T-helper 1 cell treated with Interleukin-12 subunit alpha and Interleukin-12 subunit beta and Interleukin-4 antibody, amounts not matched to agents 30 ng/mL and 1 ng/mL, for 36 hours (primary cell): ENCODE measurements at regions not wholly inside any gene's neighbourhood (a gene's known extent, or its start where the extent isn't known, plus 50 kb on each side); places are given as distances from the start of the nearest gene placed in this dataset.
"Not testable (repeated sequence)": the region's sequence is repeated elsewhere in the genome, so short reads cannot be mapped to it uniquely, and the experiment has no call there.

Source experiments
- intact Hi-C: fragments of 100-400 bp; cut with micrococcal nuclease; formaldehyde crosslinking; loops from one replicate; pipeline ENCODE4 v1.15.1; 2024

DNA sequence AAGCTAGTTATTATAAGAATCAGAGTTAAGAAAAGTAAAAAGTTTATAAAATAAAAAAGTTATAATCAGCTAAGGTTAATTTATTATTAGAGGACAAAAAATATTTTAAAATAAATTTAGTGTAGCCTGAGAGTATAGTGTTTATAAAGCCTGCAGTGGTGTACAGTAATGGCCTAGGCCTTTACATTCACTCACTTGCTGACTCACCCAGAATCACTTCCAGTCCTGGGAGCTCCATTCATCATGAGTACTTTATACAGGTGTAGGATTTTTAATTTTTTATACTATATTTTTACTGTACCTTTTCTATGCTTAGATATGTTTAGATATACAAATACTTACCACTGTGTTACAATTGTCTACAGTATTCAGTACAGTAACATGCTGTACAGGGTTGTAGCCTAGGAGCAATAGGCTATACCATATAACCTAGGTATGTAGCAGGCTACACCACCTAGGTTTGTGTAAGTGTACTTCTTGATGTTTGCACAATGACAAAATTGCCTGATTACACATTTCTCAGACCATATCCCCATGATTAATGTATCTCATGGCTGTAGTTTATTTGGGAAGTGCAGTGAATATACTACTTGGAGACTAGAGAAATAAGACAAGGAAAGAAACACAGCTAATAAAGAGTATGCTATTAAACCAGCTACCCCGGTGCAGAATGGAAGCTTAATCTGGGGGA is 101.9 kb upstream of the GALNT15 start:
- intact Hi-C loops = no loop called here

- intact Hi-C loops = no loop called here
These were observed 101.3 kb upstream of the GALNT15 start for GRCh38 chr3:16073203-16073602.

- intact Hi-C loops = not testable (repeated sequence)
These were observed 100.3 kb upstream of the GALNT15 start for GRCh38 chr3:16073990-16074671.

- intact Hi-C loops = no loop called here
These were observed 98.8 kb upstream of the GALNT15 start for GRCh38 chr3:16075647-16076046.

GRCh38 chr3:16076564-16076963 is 97.9 kb upstream of the GALNT15 start:
- intact Hi-C loops = no loop called here

GRCh38 chr3:16077146-16077545 is 97.3 kb upstream of the GALNT15 start:
- intact Hi-C loops = not testable (repeated sequence)

DNA sequence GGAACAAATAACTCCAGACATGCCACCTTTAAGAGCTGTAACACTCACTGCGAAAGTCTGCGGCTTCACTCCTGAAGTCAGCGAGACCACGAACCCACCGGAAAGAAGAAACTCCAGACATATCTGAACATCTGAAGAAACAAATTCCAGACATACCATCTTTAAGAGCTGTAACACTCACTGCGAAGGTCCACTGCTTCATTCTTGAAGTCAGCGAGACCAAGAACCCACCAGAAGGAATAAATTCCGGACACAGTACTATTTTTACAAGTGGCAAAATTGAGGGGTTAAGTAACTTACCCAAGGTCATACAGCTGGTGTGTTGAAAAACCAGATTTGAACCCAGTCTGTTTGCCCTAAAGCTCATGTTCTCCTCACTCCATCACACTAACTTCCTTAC is 96.8 kb upstream of the GALNT15 start:
- intact Hi-C loops = not testable (repeated sequence)

- intact Hi-C loops = no loop called here
These were observed 95.0 kb upstream of the GALNT15 start for GRCh38 chr3:16079519-16079918.

DNA sequence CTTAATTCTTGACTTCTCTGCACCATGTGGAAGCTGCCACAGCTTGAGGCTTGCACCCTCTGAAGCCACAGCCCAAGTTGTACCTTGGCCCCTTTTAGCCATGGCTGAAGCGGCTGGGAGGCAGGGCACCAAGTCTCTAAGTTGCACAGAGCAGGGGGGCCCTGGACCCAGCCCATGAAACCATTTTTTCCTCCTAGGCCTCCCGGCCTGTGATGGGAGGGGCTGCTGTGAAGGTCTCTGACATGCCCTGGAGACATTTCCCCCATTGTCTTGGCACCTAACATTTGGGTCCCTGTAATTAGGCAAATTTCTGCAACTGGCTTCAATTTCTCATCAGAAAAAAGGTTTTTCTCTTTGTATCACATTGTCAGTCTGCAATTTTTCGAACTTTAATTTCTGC is 92.8 kb upstream of the GALNT15 start:
- intact Hi-C loops = no loop called here

DNA sequence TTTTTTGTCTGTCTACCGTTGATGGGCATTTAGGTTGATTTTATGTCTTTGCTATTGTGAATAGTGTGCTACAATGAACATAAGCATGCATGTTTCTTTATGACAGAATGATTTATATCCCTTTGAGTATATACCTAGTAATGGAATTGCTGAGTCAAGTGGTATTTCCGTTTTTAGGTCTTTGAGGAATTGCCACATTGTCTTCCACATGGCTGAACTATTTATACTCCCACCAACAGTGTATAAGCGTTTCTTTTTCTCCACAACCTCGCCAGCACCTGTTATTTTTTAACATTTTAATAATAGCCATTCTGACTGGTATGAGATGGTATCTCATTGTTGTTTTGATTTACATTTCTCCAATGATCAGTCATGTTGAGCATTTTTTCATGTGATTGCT is 89.6 kb upstream of the GALNT15 start:
- intact Hi-C loops = no loop called here

- intact Hi-C loops = no loop called here
These were observed 89.1 kb upstream of the GALNT15 start for GRCh38 chr3:16085410-16085809.

GRCh38 chr3:16085884-16086608 is 88.4 kb upstream of the GALNT15 start:
- intact Hi-C loops = no loop called here

DNA sequence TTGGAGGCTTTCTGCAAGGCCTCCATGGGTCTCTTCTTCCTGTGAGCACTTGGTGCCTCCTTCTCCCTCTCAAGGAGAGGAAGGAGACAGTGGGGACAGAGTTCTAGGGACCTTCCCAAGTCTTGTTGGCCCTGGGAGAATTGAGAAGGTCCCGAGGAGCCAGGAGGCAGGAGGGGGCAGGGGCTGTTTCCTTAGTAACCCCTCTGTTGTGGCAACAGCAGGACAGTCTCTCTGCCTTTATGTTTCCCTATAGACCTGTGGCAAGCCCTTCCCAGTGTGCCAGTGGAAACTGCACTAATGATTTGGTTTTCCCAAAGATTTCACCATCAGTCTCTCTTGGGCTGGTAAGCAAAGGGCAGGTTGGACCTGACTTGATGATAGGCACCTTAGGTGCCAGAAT is 87.8 kb upstream of the GALNT15 start:
- intact Hi-C loops = no loop called here

GRCh38 chr3:16088496-16088895 is 86.0 kb upstream of the GALNT15 start:
- intact Hi-C loops = no loop called here

GRCh38 chr3:16089521-16089920 is 85.0 kb upstream of the GALNT15 start:
- intact Hi-C loops = no loop called here

- intact Hi-C loops = no loop called here
These were observed 84.5 kb upstream of the GALNT15 start for GRCh38 chr3:16090024-16090423.

DNA sequence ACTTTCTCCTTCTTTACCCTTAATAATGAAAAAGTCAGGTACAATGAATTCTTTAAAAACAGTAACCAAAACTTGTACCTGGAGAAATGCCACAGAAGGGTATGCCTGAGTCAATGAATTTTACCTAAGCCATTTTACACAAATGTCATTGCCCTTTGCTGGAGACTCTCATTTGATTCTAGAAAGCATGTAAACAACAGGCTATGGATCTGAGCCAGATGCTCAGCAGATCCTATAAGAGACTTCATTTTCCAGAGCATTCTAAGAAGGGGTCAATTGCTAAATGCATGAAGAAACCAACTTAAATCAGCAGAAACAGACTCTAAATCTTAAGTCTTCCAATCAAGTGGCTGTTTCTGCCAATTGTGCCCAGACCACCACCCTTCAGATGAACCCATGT is 83.8 kb upstream of the GALNT15 start:
- intact Hi-C loops = no loop called here

DNA sequence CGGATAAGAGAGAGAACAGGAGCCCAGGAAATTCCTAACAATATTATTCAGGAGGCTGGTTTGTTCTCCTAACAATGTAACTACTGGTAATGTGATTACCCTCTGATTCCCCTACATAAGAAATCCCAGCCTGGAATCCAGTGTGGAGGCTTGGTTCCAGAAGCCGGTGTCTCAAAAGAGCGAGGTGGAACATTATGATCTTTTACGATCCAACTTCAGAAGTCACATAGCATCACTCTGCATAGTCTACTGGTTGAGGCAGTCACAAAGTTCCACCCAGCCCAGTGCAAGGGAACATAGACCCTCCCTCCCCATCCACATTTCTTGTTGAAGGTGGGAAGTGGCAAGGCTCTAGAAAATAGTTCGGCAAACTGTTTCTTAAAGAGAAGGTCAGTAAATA is 81.6 kb upstream of the GALNT15 start:
- intact Hi-C loops = no loop called here

DNA sequence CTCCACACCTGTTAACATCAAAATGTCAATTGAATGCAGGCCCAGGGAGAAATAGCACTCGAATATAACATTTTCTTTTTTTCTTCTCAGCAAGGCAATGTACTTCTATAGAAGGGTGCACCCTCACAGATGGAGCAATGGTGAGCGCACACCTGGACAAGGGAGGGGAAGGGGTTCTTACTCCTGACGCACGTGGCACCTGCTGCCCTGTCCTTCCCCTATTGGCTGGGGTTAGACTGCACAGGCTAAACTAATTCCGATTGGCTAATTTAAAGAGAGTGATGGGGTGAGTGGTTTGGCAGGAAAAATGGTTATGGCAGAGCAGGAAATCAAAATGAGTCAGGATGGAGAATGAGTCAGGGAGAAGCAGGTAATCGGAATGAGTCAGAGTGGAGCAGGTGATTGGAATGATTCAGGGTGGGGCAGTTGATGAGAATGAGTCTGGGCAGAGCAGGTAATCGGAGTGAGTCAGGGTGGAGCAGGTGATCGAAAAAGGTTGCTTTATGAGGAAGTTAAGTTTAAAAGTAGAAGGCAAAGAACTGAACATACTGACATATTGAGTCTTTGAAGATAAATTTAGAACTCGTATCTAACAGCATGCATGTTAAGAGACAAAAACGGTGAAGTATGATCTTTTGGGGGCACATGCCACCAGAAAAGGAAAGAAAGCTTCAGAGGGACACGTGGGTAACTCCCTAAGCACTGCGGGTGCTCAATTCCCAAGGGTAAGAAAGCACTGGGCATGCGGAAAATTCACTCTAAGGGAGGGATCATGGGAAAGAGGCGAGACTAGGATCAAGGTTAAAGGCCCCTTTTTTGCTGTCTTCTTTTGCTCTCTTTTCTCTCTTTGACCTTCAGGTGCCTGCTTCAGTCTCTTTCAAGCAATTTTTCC is 72.9 kb upstream of the GALNT15 start:
- intact Hi-C loops = no loop called here

DNA sequence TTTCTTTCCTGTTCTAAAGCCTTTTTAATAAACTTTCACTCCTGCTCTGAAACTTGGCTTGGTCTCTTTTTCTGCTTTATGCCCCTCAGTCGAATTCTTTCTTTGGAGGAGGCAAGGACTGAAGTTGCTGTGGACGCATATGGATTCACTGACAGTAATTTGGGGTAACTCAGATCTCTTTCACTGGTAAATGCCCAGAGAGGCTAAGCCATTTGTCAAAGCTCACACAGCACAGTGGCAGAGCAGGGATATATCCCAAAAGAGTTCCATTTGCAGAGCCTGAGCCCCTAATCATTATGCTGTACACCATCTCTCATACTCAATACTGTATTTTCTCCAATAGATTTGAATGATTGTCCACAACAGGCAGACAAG is 72.3 kb upstream of the GALNT15 start:
- intact Hi-C loops = no loop called here

DNA sequence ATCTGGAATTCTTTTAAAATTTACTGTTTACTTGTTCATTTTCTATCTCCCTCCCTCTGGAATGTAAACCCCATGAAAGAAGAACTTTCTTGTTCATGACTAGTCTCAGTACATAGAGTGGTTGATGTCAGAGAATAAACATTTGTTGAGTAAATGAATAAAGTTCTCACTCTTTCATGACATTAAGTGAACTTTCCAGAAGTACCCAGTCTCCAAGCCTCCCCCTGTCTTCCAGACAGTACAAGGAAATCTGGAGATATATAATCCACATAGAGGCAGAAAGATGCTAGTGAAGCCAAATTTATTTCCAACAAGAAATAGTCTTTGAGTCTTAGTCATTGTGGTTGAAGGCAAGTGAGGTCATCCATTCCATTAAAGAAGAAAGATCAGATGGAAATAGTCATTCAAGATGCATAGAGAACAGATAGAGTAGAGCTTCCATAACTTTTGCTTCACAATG is 71.5 kb upstream of the GALNT15 start:
- intact Hi-C loops = no loop called here

DNA sequence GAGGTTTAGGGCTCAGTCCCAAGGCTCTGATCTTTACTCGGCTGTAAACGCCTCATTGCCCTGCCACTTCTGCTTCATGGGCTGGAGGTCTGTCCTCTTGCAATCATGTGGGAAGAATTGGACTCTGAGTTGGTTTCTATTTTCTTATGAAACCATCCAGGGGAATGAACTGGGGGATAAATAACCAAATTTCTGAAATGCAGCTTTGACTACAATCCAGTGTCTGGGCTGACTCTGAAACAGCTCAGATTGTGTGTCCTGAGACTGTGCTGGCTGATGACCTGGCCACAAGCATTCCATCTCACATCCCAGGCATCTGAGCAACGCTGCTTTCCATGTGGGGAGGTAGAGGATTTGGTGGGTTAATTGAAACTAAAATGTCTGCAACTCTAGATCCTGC is 71.0 kb upstream of the GALNT15 start:
- intact Hi-C loops = no loop called here
